Heart right ventricle (tissue), 16 donors: ENCODE measurements at regions not wholly inside any gene's neighbourhood (a gene's known extent, or its start where the extent isn't known, plus 50 kb on each side); places are given as distances from the start of the nearest gene placed in this dataset.

ENCODE experiments used
- ATAC-seq, 8 donors: fragments of 200-7000 bp; cut with Tn5 transposase; one replicate each; pipeline ENCODE4 v1.9.1; 2020; ENCODE audit warnings: mild to moderate bottlenecking in 8 of 8, moderate library complexity in 8 of 8, moderate number of reproducible peaks in 1 of 8
- DNase-seq, 2 donors: peaks; one replicate each; pipeline ENCODE4 v3.0.0-alpha.2; 2020
- H3K27ac ChIP-seq, 10 donors: fragments of 200-600 bp; sonication (generic) in 2 of 10; one replicate each; pipeline versions ENCODE4 v1.5.0 to v1.8.0; 2020 to 2022; ENCODE audit warnings: mild to moderate bottlenecking in 3 of 10
- H3K27me3 ChIP-seq, 7 donors: fragments of 200-600 bp; one replicate each; pipeline ENCODE4 v1.8.0; 2021 to 2022; ENCODE audit warnings: mild to moderate bottlenecking in 2 of 7
- H3K36me3 ChIP-seq, 9 donors: fragments of 200-600 bp; sonication (generic) in 1 of 9; one replicate each; pipeline versions ENCODE4 v1.5.0 to v1.8.0; 2020 to 2022; ENCODE audit warnings: mild to moderate bottlenecking in 2 of 9
- H3K4me1 ChIP-seq, 9 donors: fragments of 200-600 bp; sonication (generic) in 1 of 9; one replicate each; pipeline versions ENCODE4 v1.5.0 to v1.8.0; 2020 to 2022; ENCODE audit warnings: mild to moderate bottlenecking in 4 of 9
- H3K4me3 ChIP-seq, 10 donors: fragments of 200-600 bp; sonication (generic) in 2 of 10; one replicate each; pipeline versions ENCODE4 v1.5.0 to v1.8.0; 2020 to 2022; ENCODE audit warnings: mild to moderate bottlenecking in 7 of 10, moderate library complexity in 2 of 10
- H3K9me3 ChIP-seq, 11 donors: fragments of 200-600 bp in 10 of 11; sonication (generic) in 2 of 11; one replicate each; pipeline versions ENCODE4 v1.5.0 to v1.8.0; 2013 to 2022; ENCODE audit warnings: mild to moderate bottlenecking in 2 of 11, control low read depth in 1 of 11, moderate library complexity in 1 of 11
- CTCF ChIP-seq, 9 donors: fragments of 200-600 bp; sonication (generic) in 2 of 9; IDR thresholded peaks; one replicate each; pipeline versions ENCODE4 v1.5.0 to v1.8.0; 2021 to 2022; ENCODE audit warnings: antibody characterized with exemption in 9 of 9, mild to moderate bottlenecking in 5 of 9, moderate library complexity in 1 of 9
- WGBS, 2 donors: extraction: QIAGEN DNeasy Blood & Tissue Kit; methylation state at CpG; one replicate each; pipeline ENCODE4 v1.1.7; 2013; ENCODE audit warnings: inconsistent platforms in 1 of 2; 5-methylcytosine and 5-hydroxymethylcytosine counted together
- intact Hi-C, 10 donors: fragments of 100-400 bp; cut with DNase I; formaldehyde crosslinking; loops; one replicate each; pipeline versions ENCODE4 v1.11.1 to v1.14.2; 2022
- donor health status: Arrhythmogenic right ventricular cardiomyopathy.
- donor health status: ischemic (EF 13 %, LVEDD 7.1; RV severe dilation, severe dysfunction).
- donor health status: healthy with polysubstance abuse.
- donor health status: DM: no; HTN: yes; CAD: no.
- donor health status: DM: no; HTN: no; CAD: no.
- donor health status: ischemic (EF 25% LVEDD 6.9; RV normal size, moderate dysfunction).
- donor health status: ischemic (EF 25% LVEDD 5.7; RV mildly dilated, moderate dysfunction).
- donor health status: healthy.
- donor health status: DM: yes; HTN: yes; CAD: no.
- donor health status: Ischemic cardiomyopathy.
- donor health status: ischemic (EF 35%, LVEDD 5.7; RV mildly dilated, moderate dysfunction).
- donor health status: nonischemic (EF 11% LVEDD 7.7; RV severe dilation, severe dysfunction).
- donor health status: DM: yes; HTN: yes; CAD: no.
- donor health status: PGD.
- donor health status: ischemic (EF 29% LVEDD 5.4; RV normal size, mild dysfunction).
- donor health status: nonischemic (EF 23%, LVEDD 6.1; RV moderate dilation, normal function).

GRCh38 chr6:40263970-40264369 lies 323.2 kb downstream of the LRFN2 start:
- peaks cover 0 to 23% (median 0%) of the 10 kb centered on the region in 7 donors for H3K27me3 ChIP-seq
- intact Hi-C loops = no loop called here
- 37 to 39% methylated on average over 2 of the region's 2 CpGs for WGBS, 2 donors
- TF ChIP-seq CTCF (IDR thresholded peaks at IDR 0.05) = no peak
- no peak overlapping the region for H3K27ac ChIP-seq
- DNase-seq (no peak), ATAC-seq (no peak)
- H3K9me3 ChIP-seq = peaks cover 0 to 4% (median 0%) of the 10 kb centered on the region in 11 donors
- no peaks in the 10 kb centered on the region for H3K36me3 ChIP-seq
- no peaks in the 10 kb centered on the region for H3K4me1 ChIP-seq
- H3K4me3 ChIP-seq = no peak overlapping the region

DNA sequence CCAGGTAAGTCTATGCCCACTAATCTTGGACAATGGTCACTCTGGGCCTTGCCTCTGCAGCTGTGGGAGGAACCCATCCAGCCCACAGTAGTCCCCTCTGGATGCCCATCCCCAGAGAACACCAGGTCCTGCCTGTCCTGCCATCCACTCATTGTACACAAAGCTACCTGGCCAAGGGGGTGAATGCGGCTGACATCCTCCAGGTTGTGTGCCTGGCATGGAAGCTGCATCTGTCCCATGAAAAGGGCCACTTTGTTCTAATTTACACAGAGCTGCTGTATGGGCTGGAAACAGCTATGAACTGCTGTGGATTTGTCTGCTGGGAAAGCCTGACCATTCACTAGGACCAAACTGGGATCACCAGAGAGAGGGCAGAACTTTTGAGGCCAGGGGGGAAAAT lies 324.8 kb downstream of the LRFN2 start:
- peaks cover 0 to 4% (median 0%) of the 10 kb centered on the region in 11 donors for H3K9me3 ChIP-seq
- intact Hi-C loops = no loop called here
- ATAC-seq (no peak), DNase-seq (no peak)
- TF ChIP-seq CTCF (IDR thresholded peaks at IDR 0.05) = no peak
- 86 to 100% methylated on average over 1 of the region's 1 CpG for WGBS, 2 donors
- H3K4me1 ChIP-seq = no peaks in the 10 kb centered on the region
- peaks cover 0 to 18% (median 0%) of the 10 kb centered on the region in 7 donors for H3K27me3 ChIP-seq
- H3K4me3 ChIP-seq = no peak overlapping the region
- H3K36me3 ChIP-seq = no peaks in the 10 kb centered on the region
- no peak overlapping the region for H3K27ac ChIP-seq

DNA sequence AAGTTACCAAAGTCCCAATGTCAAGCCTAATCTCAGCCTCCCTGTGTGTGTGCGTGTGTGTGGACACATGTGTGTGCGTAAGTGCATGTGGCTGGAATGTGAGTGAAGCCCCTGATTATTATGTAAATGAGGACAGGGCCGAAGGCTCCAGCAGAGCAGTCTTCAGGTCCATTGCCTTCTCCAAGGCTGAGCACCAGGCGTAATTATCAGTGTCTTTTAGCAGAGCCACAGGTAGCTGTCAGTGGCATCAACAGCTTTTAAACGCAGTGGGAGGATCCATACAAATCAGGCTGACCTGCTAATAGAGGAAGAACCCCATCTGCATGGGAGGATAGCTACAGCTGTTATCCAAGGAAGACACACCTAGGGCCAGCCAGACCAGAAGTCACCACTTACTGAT lies 324.3 kb upstream of the MOCS1 start:
- Histone ChIP-seq H3K4me3 (no peak overlapping the region), H3K27me3 (peaks cover 0 to 20% (median 0%) of the 10 kb centered on the region in 7 donors), H3K36me3 (no peaks in the 10 kb centered on the region), H3K9me3 (no peaks in the 10 kb centered on the region), H3K4me1 (no peaks in the 10 kb centered on the region), H3K27ac (no peak overlapping the region)
- TF ChIP-seq CTCF (IDR thresholded peaks at IDR 0.05) = no peak
- ATAC-seq = no peak
- DNase-seq = no peak
- intact Hi-C loops = no loop called here
- WGBS, 2 donors = 43 to 54% methylated on average over 5 of the region's 5 CpGs

DNA sequence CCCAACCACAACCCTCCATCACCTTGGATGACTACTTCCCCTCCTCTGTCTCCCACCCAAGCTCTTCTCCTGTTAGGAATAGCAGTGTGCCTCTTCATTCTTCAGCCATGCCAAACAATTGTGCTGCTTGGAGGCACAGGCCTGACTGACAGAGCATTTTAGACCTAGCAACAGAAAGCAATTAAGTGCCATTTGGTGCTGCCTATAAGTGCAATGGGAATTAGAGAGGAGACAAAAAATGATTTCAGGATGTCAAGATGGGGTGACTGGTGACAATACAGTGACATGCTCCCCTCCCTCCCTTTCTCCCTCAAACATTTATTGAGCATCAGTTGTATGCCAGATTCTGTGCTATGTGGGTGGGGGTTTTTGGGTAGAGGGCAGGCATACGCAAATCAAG lies 322.6 kb upstream of the MOCS1 start:
- Histone ChIP-seq H3K27me3 (peaks cover 0 to 22% (median 0%) of the 10 kb centered on the region in 7 donors), H3K4me3 (no peak overlapping the region), H3K27ac (no peak overlapping the region), H3K36me3 (no peaks in the 10 kb centered on the region), H3K9me3 (no peaks in the 10 kb centered on the region), H3K4me1 (no peaks in the 10 kb centered on the region)
- TF ChIP-seq CTCF (IDR thresholded peaks at IDR 0.05) = no peak
- no peak for ATAC-seq
- 86 to 92% methylated on average over 1 of the region's 1 CpG for WGBS, 2 donors
- no peak for DNase-seq
- intact Hi-C loops = no loop called here
